Natural killer cell (primary cell): ENCODE measurements at regions not wholly inside any gene's neighbourhood (a gene's known extent, or its start where the extent isn't known, plus 50 kb on each side); places are given as distances from the start of the nearest gene placed in this dataset.

ENCODE experiments used
- ATAC-seq, 3 donors: fragments of 150-1000 bp in 2 of 3; fragments of 200-7000 bp in 1 of 3; cut with Tn5 transposase; 1 replicate in 1 of 3; 2 replicates in 2 of 3; pipeline ENCODE4 v1.10.0; 2021; ENCODE audit warnings: mild to moderate bottlenecking in 2 of 3, moderate library complexity in 2 of 3
- DNase-seq, 2 donors: peaks; one replicate each; pipeline versions ENCODE4 v3.0.0 to v3.0.0-alpha.2; 2013 to 2021; ENCODE audit warnings: mixed read lengths in 1 of 2
- H3K27ac ChIP-seq: one replicate; pipeline ENCODE4 v1.5.1; 2013; ENCODE audit warnings: mild to moderate bottlenecking, low read length
- H3K27me3 ChIP-seq: one replicate; pipeline ENCODE4 v1.6.1; 2013; ENCODE audit warnings: low read length; ENCODE audit not compliant: control insufficient read depth, insufficient read depth
- H3K36me3 ChIP-seq: one replicate; pipeline ENCODE4 v1.6.1; 2013; ENCODE audit warnings: low read length; ENCODE audit not compliant: control insufficient read depth, insufficient read depth
- H3K4me1 ChIP-seq: one replicate; pipeline ENCODE4 v1.6.1; 2013; ENCODE audit warnings: low read length; ENCODE audit not compliant: control insufficient read depth, insufficient read depth
- H3K4me3 ChIP-seq: one replicate; pipeline ENCODE4 v1.5.1; 2013; ENCODE audit warnings: low read length
- H3K9me3 ChIP-seq: one replicate; pipeline ENCODE4 v1.6.1; 2013; ENCODE audit warnings: low read length; ENCODE audit not compliant: control insufficient read depth, insufficient read depth
- H3K27ac Mint-ChIP-seq, 2 donors: one replicate each; pipeline ENCODE4 v1.8.0; 2022; ENCODE audit warnings: mild to moderate bottlenecking in 2 of 2, mixed read lengths in 2 of 2, moderate library complexity in 1 of 2
- H3K27me3 Mint-ChIP-seq, 2 donors: one replicate each; pipeline ENCODE4 v1.8.0; 2022; ENCODE audit warnings: low read depth in 2 of 2, mixed read lengths in 2 of 2
- H3K36me3 Mint-ChIP-seq: one replicate; pipeline ENCODE4 v1.8.0; 2022; ENCODE audit warnings: mixed read lengths
- H3K4me1 Mint-ChIP-seq, 2 donors: one replicate each; pipeline ENCODE4 v1.8.0; 2022; ENCODE audit warnings: mixed read lengths in 2 of 2
- H3K4me3 Mint-ChIP-seq: one replicate; pipeline ENCODE4 v1.8.0; 2022; ENCODE audit warnings: mild to moderate bottlenecking, moderate library complexity, mixed read lengths
- H3K9me3 Mint-ChIP-seq, 2 donors: one replicate each; pipeline ENCODE4 v1.8.0; 2022; ENCODE audit warnings: mixed read lengths in 2 of 2
- WGBS: methylation state at CpG from one replicate; pipeline ENCODE4 v1.1.7; 2013; ENCODE audit warnings: missing lambda C conversion rate; ENCODE audit not compliant: insufficient coverage; 5-methylcytosine and 5-hydroxymethylcytosine counted together
- intact Hi-C: fragments of 100-400 bp; cut with micrococcal nuclease; formaldehyde crosslinking; loops from one replicate; pipeline ENCODE4 v1.14.2; 2022
- TF ChIP-seq, protein P1 (sequence below): fragments of 200-600 bp; IDR thresholded peaks from one replicate; pipeline ENCODE4 v1.8.0; 2022; ENCODE audit warnings: antibody characterized with exemption

DNA sequence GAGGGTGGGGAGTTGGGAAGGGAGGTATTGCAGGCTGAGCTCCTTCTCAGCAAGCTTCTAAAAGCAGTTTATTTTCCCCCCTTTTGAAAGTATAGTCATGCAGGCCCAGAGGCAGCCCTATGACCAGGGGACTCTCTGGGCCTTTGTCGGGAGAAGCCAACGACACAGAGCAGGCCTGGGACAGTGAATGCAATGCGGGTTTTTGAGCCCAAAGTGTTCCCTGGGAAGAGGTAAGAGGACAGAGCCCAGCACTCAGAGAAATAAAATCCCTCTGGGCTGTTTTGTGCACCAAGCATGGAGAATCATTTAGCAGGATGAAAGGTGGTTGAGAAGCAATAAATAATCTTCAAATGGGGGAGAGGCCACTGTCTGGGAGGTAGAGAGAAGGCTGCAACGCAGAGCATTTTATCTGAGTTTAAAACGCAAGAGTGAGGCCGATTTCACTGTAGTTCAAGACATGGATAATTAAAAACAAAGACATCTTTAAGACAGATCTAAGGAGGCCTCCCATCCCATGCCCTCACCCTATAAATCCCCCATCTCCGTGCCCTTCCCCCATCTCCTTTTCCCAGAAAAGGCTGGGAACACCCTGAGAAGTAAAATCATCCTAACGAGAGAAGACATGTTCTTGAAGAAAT, 237.5 kb downstream of the CDC5L start:
- Histone ChIP-seq H3K9me3 (no peaks in the 10 kb centered on the region), H3K4me1 (no peaks in the 10 kb centered on the region), H3K36me3 (no peaks in the 10 kb centered on the region), H3K4me3 (no peak overlapping the region), H3K27me3 (no peaks in the 10 kb centered on the region), H3K27ac (no peak overlapping the region)
- no peak for ATAC-seq
- intact Hi-C loops, result no loop called here
- WGBS, result 89% methylated on average over 8 of the region's 8 CpGs
- no peak for DNase-seq
- Mint-ChIP-seq H3K27ac (no peak overlapping the region), H3K4me1 (peaks cover 0 to 3% of the 10 kb centered on the region in 2 donors), H3K27me3 (peaks cover 0 to under 1% of the 10 kb centered on the region in 2 donors), H3K9me3 (no peaks in the 10 kb centered on the region), H3K36me3 (no peaks in the 10 kb centered on the region), H3K4me3 (no peak overlapping the region)
- TF ChIP-seq, protein P1, sequence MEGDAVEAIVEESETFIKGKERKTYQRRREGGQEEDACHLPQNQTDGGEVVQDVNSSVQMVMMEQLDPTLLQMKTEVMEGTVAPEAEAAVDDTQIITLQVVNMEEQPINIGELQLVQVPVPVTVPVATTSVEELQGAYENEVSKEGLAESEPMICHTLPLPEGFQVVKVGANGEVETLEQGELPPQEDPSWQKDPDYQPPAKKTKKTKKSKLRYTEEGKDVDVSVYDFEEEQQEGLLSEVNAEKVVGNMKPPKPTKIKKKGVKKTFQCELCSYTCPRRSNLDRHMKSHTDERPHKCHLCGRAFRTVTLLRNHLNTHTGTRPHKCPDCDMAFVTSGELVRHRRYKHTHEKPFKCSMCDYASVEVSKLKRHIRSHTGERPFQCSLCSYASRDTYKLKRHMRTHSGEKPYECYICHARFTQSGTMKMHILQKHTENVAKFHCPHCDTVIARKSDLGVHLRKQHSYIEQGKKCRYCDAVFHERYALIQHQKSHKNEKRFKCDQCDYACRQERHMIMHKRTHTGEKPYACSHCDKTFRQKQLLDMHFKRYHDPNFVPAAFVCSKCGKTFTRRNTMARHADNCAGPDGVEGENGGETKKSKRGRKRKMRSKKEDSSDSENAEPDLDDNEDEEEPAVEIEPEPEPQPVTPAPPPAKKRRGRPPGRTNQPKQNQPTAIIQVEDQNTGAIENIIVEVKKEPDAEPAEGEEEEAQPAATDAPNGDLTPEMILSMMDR, result no peak

DNA sequence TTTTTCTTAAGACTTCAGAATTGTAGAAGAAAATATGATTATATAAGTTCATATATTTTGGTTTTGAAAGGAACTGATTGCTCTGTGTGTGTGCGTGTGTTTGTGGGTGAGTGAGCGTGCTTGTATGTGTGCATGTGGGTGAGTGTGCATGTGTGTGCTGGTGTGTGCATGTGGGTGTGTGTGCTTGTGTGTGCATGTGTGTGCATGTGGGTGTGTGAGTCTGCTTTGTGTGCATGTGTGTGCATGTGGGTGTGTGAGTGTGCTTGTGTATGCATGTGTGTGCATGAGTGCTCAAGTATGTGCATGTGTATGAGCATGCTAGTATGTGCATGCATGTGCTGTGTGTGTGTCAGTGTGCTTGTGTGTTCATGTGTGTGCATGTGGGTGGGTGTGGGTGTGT, 238.5 kb downstream of the CDC5L start:
- H3K4me3 Mint-ChIP-seq, result no peak overlapping the region
- Histone ChIP-seq H3K27me3 (no peaks in the 10 kb centered on the region), H3K36me3 (no peaks in the 10 kb centered on the region), H3K4me1 (peaks cover 3% of the 10 kb centered on the region), H3K4me3 (no peak overlapping the region), H3K27ac (no peak overlapping the region), H3K9me3 (no peaks in the 10 kb centered on the region)
- ATAC-seq, result no peak
- no peaks in the 10 kb centered on the region for H3K9me3 Mint-ChIP-seq
- no peak overlapping the region for H3K27ac Mint-ChIP-seq
- no peak for DNase-seq
- H3K4me1 Mint-ChIP-seq, result peaks cover 0 to 3% of the 10 kb centered on the region in 2 donors
- H3K27me3 Mint-ChIP-seq, result peaks cover 0 to 10% of the 10 kb centered on the region in 2 donors
- TF ChIP-seq, protein P1, result no peak
- intact Hi-C loops, result no loop called here
- no peaks in the 10 kb centered on the region for H3K36me3 Mint-ChIP-seq
- 98% methylated on average over 2 of the region's 2 CpGs for WGBS

DNA sequence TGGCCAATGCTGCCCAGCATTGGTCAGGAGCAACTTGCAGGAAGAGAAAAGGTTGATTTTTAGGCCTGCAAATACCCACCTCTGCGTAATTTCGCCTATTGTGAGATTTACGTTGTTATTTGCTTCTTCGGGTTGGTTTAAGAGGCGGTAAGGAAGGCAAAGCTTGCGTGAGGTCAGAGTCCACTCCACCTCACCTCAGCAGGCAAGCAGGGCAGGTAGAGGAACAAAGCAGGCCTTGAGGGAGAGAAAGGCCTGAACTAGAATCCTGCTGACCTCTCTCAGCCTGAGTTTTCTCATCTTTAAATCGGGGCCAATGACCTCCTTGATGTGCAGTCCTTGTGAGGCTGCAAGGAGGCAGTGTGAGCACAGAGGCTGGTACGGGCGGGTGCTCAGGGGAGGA, 239.1 kb downstream of the CDC5L start:
- H3K9me3 ChIP-seq, result no peaks in the 10 kb centered on the region
- Mint-ChIP-seq H3K36me3 (no peaks in the 10 kb centered on the region), H3K27ac (no peak overlapping the region), H3K4me1 (peaks cover 0 to 3% of the 10 kb centered on the region in 2 donors), H3K9me3 (no peaks in the 10 kb centered on the region), H3K27me3 (peaks cover 0 to 16% of the 10 kb centered on the region in 2 donors), H3K4me3 (no peak overlapping the region)
- no peaks in the 10 kb centered on the region for H3K27me3 ChIP-seq
- no peak for DNase-seq
- no peak for ATAC-seq
- WGBS, result 89% methylated on average over 9 of the region's 9 CpGs
- no peak overlapping the region for H3K27ac ChIP-seq
- peaks cover 3% of the 10 kb centered on the region for H3K4me1 ChIP-seq
- TF ChIP-seq, protein P1, result no peak
- no peak overlapping the region for H3K4me3 ChIP-seq
- no peaks in the 10 kb centered on the region for H3K36me3 ChIP-seq
- intact Hi-C loops, result no loop called here
